ENCODE measurements at regions not wholly inside any gene's neighbourhood (a gene's known extent, or its start where the extent isn't known, plus 50 kb on each side); places are given as distances from the start of the nearest gene placed in this dataset.

- peaks cover 58% of the 10 kb centered on the region for H3K9me3 ChIP-seq (ENCODE audit: control insufficient read depth, insufficient read depth, low read length)
- ChIA-PET CTCF (no interaction called here), POLR2A (ENCODE audit: unreplicated experiment) (no interaction called here)
- H4K20me1 ChIP-seq (ENCODE audit: insufficient read depth, low read length) = no peaks in the 10 kb centered on the region
- H2BK5ac ChIP-seq (ENCODE audit: low read depth, low read length, poor library complexity, severe bottlenecking) = no peak overlapping the region
- H3K4ac ChIP-seq (ENCODE audit: low read depth, low read length) = no peak overlapping the region
- no peak overlapping the region for H3K27ac ChIP-seq (ENCODE audit: insufficient read depth, low read length)
- no peak overlapping the region for H4K91ac ChIP-seq (ENCODE audit: insufficient read depth, low read depth, low read length)
- no peak overlapping the region for H3K4me2 ChIP-seq (ENCODE audit: low read depth, low read length)
- no peak overlapping the region for H2AK5ac ChIP-seq (ENCODE audit: low read depth, low read length)
- no peak overlapping the region for H2BK15ac ChIP-seq (ENCODE audit: low read depth, low read length)
- H3K4me3 ChIP-seq (ENCODE audit: insufficient read depth, low read depth, low read length) = no peak overlapping the region
- H4K8ac ChIP-seq (ENCODE audit: low read depth in 2 of 2, low read length in 2 of 2) = no peak overlapping the region
- intact Hi-C loops (cut with micrococcal nuclease) (no loop called here), dilution Hi-C loops (cut with HindIII; ENCODE audit: low sequenced_read_pairs, unreplicated experiment) (no loop called here), in situ Hi-C loops (cut with MboI; ENCODE audit: low sequenced_read_pairs) (no loop called here)
- H3K79me1 ChIP-seq (ENCODE audit: low read depth in 1 of 2, low read length in 2 of 2) = no peaks in the 10 kb centered on the region
- TF ChIP-seq MXI1 (IDR thresholded peaks at IDR 0.05; ENCODE audit: borderline replicate concordance, low read depth, low read length) (no peak), MAFK (IDR thresholded peaks at IDR 0.05; ENCODE audit: low read depth, low read length) (no peak), CTCF (conservative IDR thresholded peaks at IDR 0.05; ENCODE audit: low read depth, low read length) (no peak), CHD1 (IDR thresholded peaks at IDR 0.05; ENCODE audit: low read depth, low read length) (no peak), NFE2L2 (IDR thresholded peaks at IDR 0.05; ENCODE audit: low read depth, low read length) (no peak), CEBPB (IDR thresholded peaks at IDR 0.05; ENCODE audit: low read depth, low read length) (no peak), RCOR1 (IDR thresholded peaks at IDR 0.05; ENCODE audit: insufficient replicate concordance, low read length) (no peak), RFX5 (IDR thresholded peaks at IDR 0.05; ENCODE audit: low read depth, low read length) (no peak), POLR2A (IDR thresholded peaks at IDR 0.05; ENCODE audit: low read depth, low read length) (no peak), USF2 (IDR thresholded peaks at IDR 0.05; ENCODE audit: low read depth, low read length) (no peak)
- H3K9ac ChIP-seq (ENCODE audit: low read depth, low read length) = no peak overlapping the region
- no peak overlapping the region for H3K56ac ChIP-seq (ENCODE audit: extremely low read depth, insufficient read depth, low read length)
- WGBS, 2 experiments (ENCODE audit: extremely low coverage in 2 of 2, insufficient read length in 1 of 2) = 45% methylated on average over 9 of the region's 23 CpGs; no CpG with 5 or more reads in 1 of the 2 experiments
- H3K4me1 ChIP-seq (ENCODE audit: control insufficient read depth, insufficient read depth, low read length) = no peaks in the 10 kb centered on the region
- no peak overlapping the region for H2AK9ac ChIP-seq (replicated peaks; ENCODE audit: low read depth, low read length, poor library complexity)
- no TSS peak for BruUV-seq (replicated peaks)
- H2BK20ac ChIP-seq (ENCODE audit: low read depth, low read length) = no peak overlapping the region
- no peak overlapping the region for H2AFZ ChIP-seq (replicated peaks; ENCODE audit: low read length, poor library complexity)
- no peak overlapping the region for H2BK120ac ChIP-seq (ENCODE audit: low read depth, low read length)
- H4K5ac ChIP-seq (ENCODE audit: low read depth, low read length) = no peak overlapping the region
- H3K36me3 ChIP-seq (ENCODE audit: control insufficient read depth, insufficient read depth, low read length) = no peaks in the 10 kb centered on the region
- no peaks in the 10 kb centered on the region for H3K9me1 ChIP-seq (ENCODE audit: insufficient read depth, low read length)
- no peak overlapping the region for H3K23ac ChIP-seq (ENCODE audit: low read depth, low read length)
- no peak for ATAC-seq (ENCODE audit: low read depth)
- no peak overlapping the region for H3K14ac ChIP-seq (replicated peaks; ENCODE audit: low read depth, low read length)
- no peak overlapping the region for H3K18ac ChIP-seq (ENCODE audit: low read depth, low read length)
- no peak for DNase-seq
- H3K27me3 ChIP-seq (ENCODE audit: control insufficient read depth, insufficient read depth, low read length) = no peaks in the 10 kb centered on the region
Observed at GRCh38 chr22:49617866-49618676, 209.6 kb downstream of the BRD1 start.

All from IMR-90 (cell line).